Dendritic cell treated with granulocyte-macrophage colony-stimulating factor and Interleukin-4, amounts not matched to agents 40 ng/mL and 50 ng/mL, for 4 days (primary cell): ENCODE measurements at regions not wholly inside any gene's neighbourhood (a gene's known extent, or its start where the extent isn't known, plus 50 kb on each side); places are given as distances from the start of the nearest gene placed in this dataset.

Source experiments
- H3K27ac Mint-ChIP-seq: one replicate; pipeline ENCODE4 v1.8.0; 2022; ENCODE audit warnings: mild to moderate bottlenecking, mixed read lengths
- H3K27me3 Mint-ChIP-seq: one replicate; pipeline ENCODE4 v1.8.0; 2022; ENCODE audit warnings: mild to moderate bottlenecking, mixed read lengths
- H3K36me3 Mint-ChIP-seq: one replicate; pipeline ENCODE4 v1.8.0; 2022; ENCODE audit warnings: low read depth, mixed read lengths
- H3K4me1 Mint-ChIP-seq: one replicate; pipeline ENCODE4 v1.8.0; 2022; ENCODE audit warnings: low read depth, mixed read lengths
- H3K4me3 Mint-ChIP-seq: one replicate; pipeline ENCODE4 v1.8.0; 2022; ENCODE audit warnings: mild to moderate bottlenecking, moderate library complexity, mixed read lengths
- H3K9me3 Mint-ChIP-seq: one replicate; pipeline ENCODE4 v1.8.0; 2022; ENCODE audit warnings: mixed read lengths
- intact Hi-C: fragments of 100-400 bp; cut with micrococcal nuclease; formaldehyde crosslinking; loops from one replicate; pipeline ENCODE4 v1.15.0; 2022

DNA sequence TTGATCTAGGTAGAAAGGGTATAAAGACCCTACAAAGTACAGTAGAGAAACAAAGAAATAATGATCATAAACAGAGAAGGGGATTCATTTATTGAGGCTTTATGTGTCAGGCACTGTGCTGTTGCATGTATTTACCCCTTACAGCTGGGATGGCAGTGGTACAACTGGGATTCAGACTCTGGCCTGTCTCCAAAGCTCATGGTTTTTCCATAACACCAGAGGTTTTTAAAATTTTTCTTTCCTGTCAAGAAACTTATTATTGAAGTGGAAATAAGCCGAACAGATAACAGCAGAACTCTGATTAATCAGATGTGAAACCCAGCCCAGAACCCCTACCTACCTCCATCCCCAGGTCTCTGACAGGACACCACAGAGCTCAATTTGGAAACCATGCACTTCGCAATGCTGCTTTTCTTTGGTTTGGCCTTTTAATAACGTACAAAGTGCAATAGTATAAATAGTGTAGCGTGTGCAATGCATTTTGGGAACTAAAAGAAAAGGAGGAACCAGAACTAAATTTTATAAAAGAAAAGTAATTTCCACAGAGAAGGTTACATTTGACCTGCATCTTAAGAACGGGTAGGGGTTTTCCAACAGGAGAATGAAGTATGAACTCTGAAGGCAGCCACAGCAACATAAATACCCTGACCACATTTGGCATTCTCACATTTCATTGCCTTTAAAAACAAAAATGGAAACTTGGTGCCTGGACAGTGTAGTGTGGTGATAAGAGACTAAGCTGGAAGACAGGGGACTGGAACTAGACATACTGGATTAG is 92.0 kb upstream of the S1PR1 start:
- Mint-ChIP-seq H3K9me3 (no peaks in the 10 kb centered on the region), H3K27ac (no peak overlapping the region), H3K4me3 (no peak overlapping the region), H3K4me1 (no peaks in the 10 kb centered on the region), H3K36me3 (no peaks in the 10 kb centered on the region), H3K27me3 (no peaks in the 10 kb centered on the region)
- intact Hi-C loops, result no loop called here

- H3K9me3 Mint-ChIP-seq, result no peaks in the 10 kb centered on the region
- intact Hi-C loops, result no loop called here
- H3K36me3 Mint-ChIP-seq, result no peaks in the 10 kb centered on the region
- no peak overlapping the region for H3K27ac Mint-ChIP-seq
- H3K4me1 Mint-ChIP-seq, result peaks cover 15% of the 10 kb centered on the region
- H3K27me3 Mint-ChIP-seq, result no peaks in the 10 kb centered on the region
- H3K4me3 Mint-ChIP-seq, result no peak overlapping the region
Measured at GRCh38 chr1:101142244-101142643, 94.6 kb upstream of the S1PR1 start.

DNA sequence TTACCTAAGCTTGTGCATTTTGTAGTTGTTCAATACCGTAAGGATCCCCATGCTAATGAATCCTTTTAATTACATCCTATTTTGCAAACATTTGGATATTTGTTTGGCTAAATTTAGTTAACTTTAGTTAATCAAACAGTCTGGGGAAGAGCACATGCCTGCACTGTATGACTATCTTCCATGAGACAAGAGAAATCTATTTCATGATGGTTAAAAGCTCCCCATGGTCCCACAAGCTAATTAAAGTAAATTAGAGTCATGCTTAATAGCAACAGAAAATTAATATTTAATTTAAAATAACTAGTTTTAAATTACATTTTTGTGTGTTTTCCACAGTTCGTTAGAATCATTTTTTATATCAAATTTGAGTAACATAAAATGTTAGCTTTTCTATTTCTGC is 95.4 kb upstream of the S1PR1 start:
- H3K27ac Mint-ChIP-seq, result no peak overlapping the region
- no peak overlapping the region for H3K4me3 Mint-ChIP-seq
- peaks cover 21% of the 10 kb centered on the region for H3K4me1 Mint-ChIP-seq
- intact Hi-C loops, result no loop called here
- H3K36me3 Mint-ChIP-seq, result no peaks in the 10 kb centered on the region
- no peaks in the 10 kb centered on the region for H3K9me3 Mint-ChIP-seq
- no peaks in the 10 kb centered on the region for H3K27me3 Mint-ChIP-seq

DNA sequence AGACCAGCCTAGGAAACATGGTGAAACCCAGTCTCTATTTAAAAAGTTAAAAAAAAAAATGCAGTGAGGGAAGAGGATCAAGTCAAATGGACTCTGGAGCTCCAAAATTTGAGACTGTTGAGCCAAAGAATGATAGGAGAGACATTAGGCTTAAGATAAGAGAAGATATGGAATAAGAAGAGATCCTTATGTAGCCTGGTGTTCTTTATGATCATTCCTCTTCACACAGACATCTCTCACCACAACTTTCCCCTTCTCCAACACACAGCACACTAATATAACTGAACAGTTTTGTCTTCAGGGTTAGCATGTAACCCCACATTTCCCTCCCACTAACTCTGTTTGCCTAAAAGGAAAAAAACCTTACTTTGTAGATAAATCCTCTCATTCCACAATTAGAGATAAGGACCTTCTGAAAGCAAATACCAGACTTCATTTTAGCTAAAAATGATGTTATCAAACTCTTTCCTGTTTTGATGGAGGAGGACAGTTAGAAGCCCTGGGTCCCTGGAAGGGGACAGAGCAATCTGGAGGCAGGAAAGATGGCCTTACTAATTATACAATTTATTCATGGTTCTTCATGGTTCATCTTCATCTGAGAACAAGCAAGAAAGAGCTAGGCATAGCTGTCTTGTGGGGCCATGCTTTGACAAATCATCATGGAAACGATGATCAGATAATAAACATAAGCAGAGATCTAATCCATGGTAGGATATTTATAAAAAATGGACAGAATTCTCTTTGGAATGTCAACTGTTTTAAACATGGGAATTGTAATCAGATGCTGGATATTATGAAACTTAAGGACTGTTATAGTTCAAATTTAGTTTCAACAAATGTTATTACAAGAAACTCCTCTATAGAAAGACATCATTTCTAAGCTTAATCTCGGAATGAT is 96.7 kb upstream of the S1PR1 start:
- Mint-ChIP-seq H3K27me3 (no peaks in the 10 kb centered on the region), H3K36me3 (no peaks in the 10 kb centered on the region), H3K4me1 (peaks cover 21% of the 10 kb centered on the region), H3K9me3 (no peaks in the 10 kb centered on the region), H3K4me3 (no peak overlapping the region), H3K27ac (no peak overlapping the region)
- intact Hi-C loops, result loop anchor here (5.0 kb wide), 2 partner anchors 97 to 147 kb away; partner anchors contain the start of gene S1PR1

DNA sequence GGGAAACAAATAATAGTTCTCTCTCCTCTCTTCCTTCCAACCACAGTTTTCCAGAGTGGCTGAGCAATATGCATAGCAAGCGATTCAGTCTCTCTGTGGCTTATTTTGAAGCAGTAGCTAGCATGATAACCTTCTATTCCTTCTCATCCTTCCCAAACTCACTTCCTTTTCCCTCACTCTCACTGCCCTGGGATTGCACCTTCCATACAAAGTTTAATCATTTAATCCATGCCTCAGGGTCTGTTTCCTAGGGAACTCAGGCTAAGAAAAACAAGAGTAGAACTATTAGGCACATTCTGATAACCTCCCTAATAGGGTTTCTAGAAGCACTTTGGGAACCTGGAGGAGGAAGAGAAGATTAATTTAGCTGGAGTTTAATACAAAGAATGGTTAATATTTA is 97.7 kb upstream of the S1PR1 start:
- no peaks in the 10 kb centered on the region for H3K36me3 Mint-ChIP-seq
- intact Hi-C loops, result loop anchor here (5.0 kb wide), 2 partner anchors 98 to 148 kb away; partner anchors contain the start of gene S1PR1
- H3K9me3 Mint-ChIP-seq, result no peaks in the 10 kb centered on the region
- H3K4me3 Mint-ChIP-seq, result no peak overlapping the region
- H3K4me1 Mint-ChIP-seq, result peaks cover 30% of the 10 kb centered on the region
- no peaks in the 10 kb centered on the region for H3K27me3 Mint-ChIP-seq
- no peak overlapping the region for H3K27ac Mint-ChIP-seq

GRCh38 chr1:101137144-101138126 is 99.4 kb upstream of the S1PR1 start:
- peaks cover 30% of the 10 kb centered on the region for H3K4me1 Mint-ChIP-seq
- intact Hi-C loops, result loop anchor here (5.0 kb wide), 2 partner anchors 100 to 150 kb away; partner anchors contain the start of gene S1PR1

GRCh38 chr1:101136739-101137138 is 100.1 kb upstream of the S1PR1 start:
- Mint-ChIP-seq H3K4me1 (peaks cover 30% of the 10 kb centered on the region), H3K27me3 (no peaks in the 10 kb centered on the region), H3K9me3 (no peaks in the 10 kb centered on the region)

More at GRCh38 chr1:101137144-101138126, 99.4 kb upstream of the S1PR1 start:
- Mint-ChIP-seq H3K9me3 (no peaks in the 10 kb centered on the region), H3K36me3 (no peaks in the 10 kb centered on the region), H3K4me3 (no peak overlapping the region), H3K27ac (no peak overlapping the region), H3K27me3 (no peaks in the 10 kb centered on the region)

DNA sequence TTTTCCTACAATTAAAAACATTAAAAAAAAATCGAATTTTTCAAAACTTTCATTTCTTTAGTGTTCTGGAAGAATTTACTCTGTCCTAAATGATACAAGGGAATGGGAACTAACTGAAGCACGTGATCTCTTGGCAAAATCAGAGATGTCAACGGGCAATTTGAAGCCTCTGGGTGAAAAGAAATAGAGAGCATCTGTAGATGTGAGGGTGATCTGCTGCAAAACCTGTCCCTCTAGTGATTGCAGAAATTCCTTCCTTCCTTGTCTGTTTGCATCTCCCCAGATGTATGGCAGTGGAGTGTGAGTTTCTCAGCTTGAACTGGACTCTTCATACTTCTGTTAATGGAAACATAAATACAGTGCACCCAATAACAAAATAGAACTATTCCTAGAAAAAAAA is 100.5 kb upstream of the S1PR1 start:
- Mint-ChIP-seq H3K27me3 (no peaks in the 10 kb centered on the region), H3K4me1 (peaks cover 30% of the 10 kb centered on the region), H3K9me3 (no peaks in the 10 kb centered on the region), H3K4me3 (no peak overlapping the region), H3K27ac (no peak overlapping the region), H3K36me3 (no peaks in the 10 kb centered on the region)
- intact Hi-C loops, result loop anchor here (5.0 kb wide), 2 partner anchors 101 to 151 kb away; partner anchors contain the start of gene S1PR1

More at GRCh38 chr1:101136739-101137138, 100.1 kb upstream of the S1PR1 start:
- Mint-ChIP-seq H3K27ac (no peak overlapping the region), H3K4me3 (no peak overlapping the region), H3K36me3 (no peaks in the 10 kb centered on the region)
- intact Hi-C loops, result loop anchor here (5.0 kb wide), 2 partner anchors 101 to 151 kb away; partner anchors contain the start of gene S1PR1

GRCh38 chr1:101135526-101135925 is 101.3 kb upstream of the S1PR1 start:
- H3K27me3 Mint-ChIP-seq, result no peaks in the 10 kb centered on the region
- H3K36me3 Mint-ChIP-seq, result no peaks in the 10 kb centered on the region
- peaks cover 30% of the 10 kb centered on the region for H3K4me1 Mint-ChIP-seq
- intact Hi-C loops, result loop anchor here (5.0 kb wide), 2 partner anchors 102 to 152 kb away; partner anchors contain the start of gene S1PR1
- H3K9me3 Mint-ChIP-seq, result no peaks in the 10 kb centered on the region
- H3K4me3 Mint-ChIP-seq, result no peak overlapping the region
- no peak overlapping the region for H3K27ac Mint-ChIP-seq

DNA sequence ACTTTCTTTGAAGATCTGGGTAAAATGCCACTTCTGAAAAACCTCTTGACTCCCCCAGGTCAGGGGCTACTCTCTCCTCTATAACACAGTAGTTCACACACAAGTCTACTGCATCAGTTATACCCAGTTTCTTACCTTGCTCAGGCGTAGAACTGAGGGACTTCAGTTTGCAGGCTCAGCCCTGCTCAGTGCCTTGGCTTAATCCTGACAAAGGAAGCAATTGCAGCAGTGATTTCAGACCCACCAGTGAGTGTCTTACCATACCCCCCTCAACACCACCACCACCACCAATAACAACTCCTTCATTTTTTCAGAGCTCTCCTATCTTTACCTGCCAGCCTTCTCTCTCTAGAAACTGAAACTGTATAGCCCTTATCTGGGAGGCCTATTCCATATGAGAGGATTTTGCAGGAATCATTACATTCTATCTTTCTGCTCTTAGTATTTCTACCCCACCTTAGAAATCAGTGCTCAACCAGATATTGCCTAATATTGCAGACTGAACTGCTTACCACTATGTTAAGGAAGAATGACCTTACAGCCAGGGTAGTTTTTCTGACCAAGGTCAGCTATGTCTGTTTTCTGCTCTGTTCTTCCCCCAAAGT is 105.5 kb upstream of the S1PR1 start:
- Mint-ChIP-seq H3K9me3 (no peaks in the 10 kb centered on the region), H3K27ac (no peak overlapping the region), H3K36me3 (no peaks in the 10 kb centered on the region), H3K27me3 (no peaks in the 10 kb centered on the region), H3K4me3 (no peak overlapping the region), H3K4me1 (peaks cover 15% of the 10 kb centered on the region)
- intact Hi-C loops, result no loop called here

DNA sequence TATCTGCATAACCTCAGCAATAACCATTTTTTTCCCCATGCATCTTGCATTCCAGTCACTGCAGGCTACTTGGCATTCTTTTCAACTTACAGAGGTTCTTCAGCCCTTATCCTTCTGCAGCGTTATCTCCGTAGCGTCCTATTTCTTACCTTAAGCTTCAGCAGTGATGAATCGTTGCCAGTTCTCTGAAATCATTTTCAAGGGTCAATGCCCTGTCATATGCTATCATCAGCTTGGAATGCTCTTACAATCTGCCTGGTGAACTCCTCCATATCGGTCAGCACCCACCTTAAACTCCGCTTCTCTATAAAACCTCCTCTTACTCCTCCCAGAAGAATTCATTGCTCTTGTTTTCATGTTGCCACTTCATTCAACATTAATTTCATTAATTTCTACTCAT is 105.1 kb upstream of the DPH5 start:
- no peaks in the 10 kb centered on the region for H3K27me3 Mint-ChIP-seq
- intact Hi-C loops, result no loop called here
- no peak overlapping the region for H3K4me3 Mint-ChIP-seq
- H3K9me3 Mint-ChIP-seq, result no peaks in the 10 kb centered on the region
- no peaks in the 10 kb centered on the region for H3K36me3 Mint-ChIP-seq
- H3K27ac Mint-ChIP-seq, result no peak overlapping the region
- H3K4me1 Mint-ChIP-seq, result peaks cover 15% of the 10 kb centered on the region

- Mint-ChIP-seq H3K4me3 (no peak overlapping the region), H3K27ac (no peak overlapping the region), H3K27me3 (no peaks in the 10 kb centered on the region), H3K9me3 (no peaks in the 10 kb centered on the region), H3K36me3 (no peaks in the 10 kb centered on the region), H3K4me1 (peaks cover 6% of the 10 kb centered on the region)
- intact Hi-C loops, result no loop called here
Measured at GRCh38 chr1:101128846-101129245, 103.3 kb upstream of the DPH5 start.

- no peaks in the 10 kb centered on the region for H3K36me3 Mint-ChIP-seq
- intact Hi-C loops, result no loop called here
- H3K27me3 Mint-ChIP-seq, result no peaks in the 10 kb centered on the region
- peaks cover 6% of the 10 kb centered on the region for H3K4me1 Mint-ChIP-seq
- H3K9me3 Mint-ChIP-seq, result no peaks in the 10 kb centered on the region
- H3K4me3 Mint-ChIP-seq, result no peak overlapping the region
- H3K27ac Mint-ChIP-seq, result no peak overlapping the region
Measured at GRCh38 chr1:101128211-101128727, 102.7 kb upstream of the DPH5 start.
